Neural cell (in vitro differentiated cells): ENCODE measurements at regions not wholly inside any gene's neighbourhood (a gene's known extent, or its start where the extent isn't known, plus 50 kb on each side); places are given as distances from the start of the nearest gene placed in this dataset.

Experiments
- H2AFZ ChIP-seq: fragments of 200-600, 300-800 bp; sonication (generic), shearing (Covaris generic); 2 replicates; pipeline ENCODE4 v1.6.0; 2014; ENCODE audit warnings: low read depth, mild to moderate bottlenecking, antibody characterized with exemption, low read length, moderate library complexity
- H3F3A ChIP-seq: fragments of 200-600 bp; shearing (Covaris generic); 2 replicates; pipeline ENCODE4 v1.6.1; 2016; ENCODE audit warnings: mild to moderate bottlenecking, moderate library complexity, mixed read lengths, antibody characterized with exemption, low read length; ENCODE audit not compliant: insufficient read depth, poor library complexity, severe bottlenecking
- H3K27ac ChIP-seq: fragments of 200-600, 300-800 bp; sonication (generic), shearing (Covaris generic); 2 replicates; pipeline ENCODE4 v1.5.1; 2014; ENCODE audit warnings: mild to moderate bottlenecking, low read length, moderate library complexity
- H3K27me3 ChIP-seq: fragments of 300-800, 200-600 bp; sonication (generic), shearing (Covaris generic); 2 replicates; pipeline ENCODE4 v1.6.0; 2014; ENCODE audit warnings: mild to moderate bottlenecking, low read depth, low read length, moderate library complexity; ENCODE audit not compliant: insufficient read depth
- H3K36me3 ChIP-seq: fragments of 300-800, 200-600 bp; sonication (generic), shearing (Covaris generic); 2 replicates; pipeline ENCODE4 v1.5.1; 2014; ENCODE audit warnings: mild to moderate bottlenecking, antibody characterized with exemption, low read length, moderate library complexity; ENCODE audit not compliant: insufficient read depth
- H3K4me2 ChIP-seq: fragments of 300-800, 200-600 bp; sonication (generic), shearing (Covaris generic); 2 replicates; pipeline ENCODE4 v1.6.0; 2014; ENCODE audit warnings: mild to moderate bottlenecking, low read length
- H3K4me3 ChIP-seq: fragments of 300-800, 200-600 bp; sonication (generic), shearing (Covaris generic); 2 replicates; pipeline ENCODE4 v1.5.1; 2014; ENCODE audit warnings: mild to moderate bottlenecking, low read length, moderate library complexity
- H3K79me2 ChIP-seq: fragments of 200-600 bp; shearing (Covaris generic); replicated peaks from 2 replicates; pipeline ENCODE4 v1.6.0; 2014; ENCODE audit warnings: mild to moderate bottlenecking, low read length, moderate library complexity; ENCODE audit not compliant: insufficient read depth
- H3K9ac ChIP-seq: fragments of 300-800, 200-600 bp; sonication (generic), shearing (Covaris generic); 2 replicates; pipeline ENCODE4 v1.6.1; 2016; ENCODE audit warnings: mild to moderate bottlenecking, low read length, mixed read lengths
- H3K9me2 ChIP-seq: fragments of 200-600 bp; shearing (Covaris generic); 2 replicates; pipeline ENCODE4 v1.6.1; 2016; ENCODE audit warnings: mild to moderate bottlenecking, low read length, mixed read lengths; ENCODE audit not compliant: insufficient read depth
- H3K9me3 ChIP-seq: fragments of 200-600, 300-800 bp; sonication (generic), shearing (Covaris generic); 2 replicates; pipeline ENCODE4 v1.6.1; 2016; ENCODE audit warnings: mild to moderate bottlenecking, mixed run types, low read length, moderate library complexity, mixed read lengths
- H4K20me1 ChIP-seq: fragments of 200-600 bp; shearing (Covaris generic); 2 replicates; pipeline ENCODE4 v1.6.1; 2016; ENCODE audit warnings: mild to moderate bottlenecking, mixed run types; ENCODE audit not compliant: insufficient read depth
- CTCF ChIP-seq: fragments of 450-650 bp; IDR thresholded peaks from 2 replicates; pipeline ENCODE4 v1.5.1; 2014; ENCODE audit warnings: antibody characterized with exemption, mild to moderate bottlenecking, moderate library complexity; ENCODE audit not compliant: poor library complexity, severe bottlenecking
- EP300 ChIP-seq: fragments of 450-650 bp; conservative IDR thresholded peaks from 2 replicates; pipeline ENCODE4 v1.6.1; 2014; ENCODE audit warnings: antibody characterized with exemption, mild to moderate bottlenecking, moderate library complexity; ENCODE audit not compliant: poor library complexity, severe bottlenecking
- EZH2 ChIP-seq: fragments of 200-600, 300-800 bp; shearing (Covaris generic), sonication (generic); IDR thresholded peaks from 2 replicates; pipeline ENCODE4 v1.6.1; 2014; ENCODE audit warnings: antibody characterized with exemption, low read length, borderline replicate concordance, mild to moderate bottlenecking; ENCODE audit not compliant: insufficient read depth, poor library complexity, severe bottlenecking
- MXI1 ChIP-seq: fragments of 450-650 bp; conservative IDR thresholded peaks from 2 replicates; pipeline ENCODE4 v1.6.1; 2014; ENCODE audit warnings: antibody characterized with exemption, mild to moderate bottlenecking; ENCODE audit not compliant: poor library complexity, severe bottlenecking
- POLR2AphosphoS5 ChIP-seq: IDR thresholded peaks from 2 replicates; pipeline ENCODE4 v1.6.1; 2012
- RAD21 ChIP-seq: fragments of 450-650 bp; conservative IDR thresholded peaks from 2 replicates; pipeline ENCODE4 v1.6.1; 2014; ENCODE audit warnings: antibody characterized with exemption, mild to moderate bottlenecking, moderate library complexity
- REST ChIP-seq: IDR thresholded peaks from 2 replicates; pipeline ENCODE4 v1.6.1; 2012; ENCODE audit warnings: borderline replicate concordance
- SMC3 ChIP-seq: fragments of 450-650 bp; conservative IDR thresholded peaks from 2 replicates; pipeline ENCODE4 v1.6.1; 2014; ENCODE audit warnings: antibody characterized with exemption, mild to moderate bottlenecking, moderate library complexity; ENCODE audit not compliant: poor library complexity
- TAF1 ChIP-seq: IDR thresholded peaks from 2 replicates; pipeline ENCODE4 v1.6.1; 2012; ENCODE audit warnings: low read depth

- Histone ChIP-seq H3K9ac (peak overlapping the region; percentile 26), H3K9me2 (no peaks in the 10 kb centered on the region), H2AFZ (no peak overlapping the region), H3K27me3 (no peaks in the 10 kb centered on the region), H3F3A (peaks cover 4% of the 10 kb centered on the region), H3K36me3 (no peaks in the 10 kb centered on the region), H3K27ac (peak overlapping the region; percentile 70), H3K9me3 (no peaks in the 10 kb centered on the region), H3K79me2 (no peaks in the 10 kb centered on the region), H4K20me1 (no peaks in the 10 kb centered on the region), H3K4me3 (peak overlapping the region; percentile 48), H3K4me2 (peak overlapping the region; percentile 34)
- TF ChIP-seq MXI1 = peak; percentile 10
- peak; percentile 62 for TF ChIP-seq POLR2AphosphoS5
- TF ChIP-seq REST = no peak
- TF ChIP-seq EZH2 = no peak
- TF ChIP-seq TAF1 = no peak
- TF ChIP-seq RAD21 = no peak
- no peak for TF ChIP-seq SMC3
- TF ChIP-seq EP300 = peak; percentile 87
- no peak for TF ChIP-seq CTCF
These were observed 54.8 kb upstream of the KCNG1 start for GRCh38 chr20:51077686-51078060.

- Histone ChIP-seq H3K9me3 (no peaks in the 10 kb centered on the region), H2AFZ (no peak overlapping the region), H3K36me3 (no peaks in the 10 kb centered on the region), H3K9me2 (no peaks in the 10 kb centered on the region), H3F3A (peaks cover 4% of the 10 kb centered on the region), H3K27ac (peak overlapping the region; percentile 70), H3K4me3 (peak overlapping the region; percentile 48), H3K79me2 (no peaks in the 10 kb centered on the region), H3K27me3 (no peaks in the 10 kb centered on the region), H4K20me1 (no peaks in the 10 kb centered on the region), H3K4me2 (peak overlapping the region; percentile 34), H3K9ac (peak overlapping the region; percentile 26)
- TF ChIP-seq POLR2AphosphoS5 (no peak), CTCF (no peak), EP300 (no peak), MXI1 (no peak), SMC3 (no peak), TAF1 (no peak), RAD21 (no peak), EZH2 (no peak), REST (no peak)
These were observed 54.1 kb upstream of the KCNG1 start for GRCh38 chr20:51076786-51077685.
